HG03135 (cell line): ENCODE measurements at regions not wholly inside any gene's neighbourhood (a gene's known extent, or its start where the extent isn't known, plus 50 kb on each side); places are given as distances from the start of the nearest gene placed in this dataset.

ENCODE experiments used
- ATAC-seq: cut with Tn5 transposase; IDR thresholded peaks from one replicate; pipeline ENCODE4 v1.9.1; 2021; ENCODE audit warnings: mild to moderate bottlenecking, moderate library complexity; ENCODE audit not compliant: unreplicated experiment

DNA sequence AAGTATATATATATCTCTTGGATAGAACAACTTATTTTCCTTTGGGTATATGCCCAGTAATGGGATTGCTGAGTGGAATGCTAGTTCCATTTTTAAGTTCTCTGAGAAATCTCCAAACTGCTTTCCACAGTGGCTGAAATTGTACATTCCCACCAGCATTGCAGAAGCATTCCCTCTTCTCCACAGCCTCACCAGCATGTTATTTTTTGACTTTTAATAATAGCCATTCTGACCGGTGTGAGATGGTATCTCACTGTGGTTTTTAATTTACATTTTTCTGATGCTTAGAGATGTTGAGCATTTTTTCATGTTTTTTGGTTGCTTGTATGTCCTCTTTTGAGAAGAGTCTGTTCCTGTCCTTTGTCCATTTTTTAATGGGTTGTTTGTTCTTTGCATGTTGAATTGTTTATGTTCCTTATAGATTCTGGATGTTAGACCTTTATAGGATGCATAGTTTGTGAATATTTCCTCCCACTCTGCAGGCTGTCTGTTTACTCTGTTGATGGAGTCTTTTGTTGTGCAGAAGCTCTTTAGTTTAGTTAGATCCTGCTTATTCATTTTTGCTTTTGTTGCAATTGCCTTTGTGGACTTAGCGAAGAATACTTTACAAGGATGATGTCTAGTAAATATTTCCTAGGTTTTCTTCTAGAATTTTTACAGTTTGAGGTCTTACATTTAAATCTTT is 82.7 kb upstream of the NR2F2 start:
- no peak for ATAC-seq

DNA sequence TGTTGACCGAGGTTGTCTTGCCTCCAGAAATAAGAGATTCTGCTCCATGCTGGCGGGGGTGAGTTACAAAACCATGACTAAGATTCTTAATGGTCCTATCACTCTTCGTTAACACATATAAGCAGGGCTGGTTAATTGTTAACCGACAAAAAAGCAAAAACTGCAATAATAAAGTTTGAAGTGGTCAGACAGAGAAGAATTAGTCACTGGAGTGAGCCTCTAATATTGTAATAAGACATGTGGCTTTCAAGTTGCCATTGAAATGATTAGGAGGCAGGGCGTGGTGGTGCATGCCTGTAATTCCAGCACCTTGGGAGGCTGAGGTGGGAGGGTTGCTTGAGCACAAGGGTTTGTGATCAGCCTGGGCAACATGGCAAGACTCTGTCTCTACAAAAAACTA is 78.4 kb upstream of the NR2F2 start:
- no peak for ATAC-seq

DNA sequence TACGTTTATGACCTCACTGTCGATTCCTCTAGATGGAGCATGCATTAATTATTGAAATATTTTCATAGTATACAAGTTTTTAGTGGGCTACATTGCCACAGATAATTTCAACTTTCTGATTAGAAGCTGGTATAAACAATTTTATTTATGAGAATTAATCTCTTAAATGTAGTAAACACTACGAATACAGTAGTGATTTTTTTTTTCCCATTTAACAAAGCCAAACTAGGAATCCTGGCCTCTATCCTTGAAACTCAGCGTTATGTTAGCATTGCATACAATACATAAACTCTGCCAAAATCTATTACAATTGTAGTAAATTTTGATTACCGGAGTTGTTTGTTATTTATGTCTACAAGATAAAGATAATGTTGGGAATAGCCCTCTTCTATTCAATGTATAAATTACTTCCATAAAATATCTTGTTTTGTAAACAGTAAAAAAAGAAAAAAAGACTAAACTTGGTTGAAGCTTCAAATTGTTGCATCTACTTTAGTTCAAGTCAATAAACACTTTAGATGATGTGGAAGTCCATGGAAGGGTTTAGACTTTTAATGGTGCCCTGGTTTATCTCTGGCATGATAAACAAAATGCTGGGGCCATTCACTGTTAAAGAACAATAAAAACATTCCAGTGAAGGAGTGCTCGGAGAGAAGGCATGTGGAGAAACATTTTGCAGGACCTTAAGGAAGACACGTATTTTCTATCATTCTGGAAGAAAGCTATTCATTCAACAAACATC is 77.3 kb upstream of the NR2F2 start:
- no peak for ATAC-seq

DNA sequence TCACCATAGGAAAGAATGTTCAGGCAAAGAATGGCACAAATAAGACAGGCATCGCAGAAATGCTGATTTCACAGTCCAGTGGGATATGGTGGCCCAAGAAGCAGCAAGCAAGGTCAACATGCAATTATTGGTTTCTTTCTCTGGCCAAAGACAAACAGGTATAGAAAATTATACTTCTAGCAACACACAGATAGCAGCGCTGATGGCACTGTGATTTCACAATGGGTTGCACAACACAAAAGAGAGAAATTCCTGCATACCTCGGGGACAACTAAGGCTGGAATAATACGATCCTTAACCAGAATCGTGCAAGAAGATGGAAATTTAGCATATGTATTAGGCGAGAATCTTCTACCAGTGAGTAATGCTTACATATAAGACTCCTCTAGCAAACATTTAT is 76.3 kb upstream of the NR2F2 start:
- ATAC-seq: no peak

DNA sequence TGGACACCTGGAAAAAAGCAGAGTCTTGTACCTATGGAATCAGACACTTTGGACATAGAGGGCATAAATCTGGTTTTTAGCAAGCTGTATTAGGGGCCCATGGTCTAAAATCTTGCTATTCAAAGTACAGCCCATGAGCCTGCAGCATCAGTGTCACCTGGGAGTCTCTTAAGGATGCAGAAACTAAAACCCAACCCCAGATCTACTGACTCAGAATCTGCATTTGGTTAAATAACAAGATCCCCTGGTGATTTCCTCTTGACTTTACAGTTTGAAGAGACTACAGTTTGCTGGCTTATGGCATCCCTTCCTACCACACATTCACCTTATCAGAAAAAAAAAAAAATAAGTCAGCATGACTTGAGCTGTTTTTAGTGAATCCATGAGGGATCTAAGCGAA is 74.9 kb upstream of the NR2F2 start:
- ATAC-seq: no peak

DNA sequence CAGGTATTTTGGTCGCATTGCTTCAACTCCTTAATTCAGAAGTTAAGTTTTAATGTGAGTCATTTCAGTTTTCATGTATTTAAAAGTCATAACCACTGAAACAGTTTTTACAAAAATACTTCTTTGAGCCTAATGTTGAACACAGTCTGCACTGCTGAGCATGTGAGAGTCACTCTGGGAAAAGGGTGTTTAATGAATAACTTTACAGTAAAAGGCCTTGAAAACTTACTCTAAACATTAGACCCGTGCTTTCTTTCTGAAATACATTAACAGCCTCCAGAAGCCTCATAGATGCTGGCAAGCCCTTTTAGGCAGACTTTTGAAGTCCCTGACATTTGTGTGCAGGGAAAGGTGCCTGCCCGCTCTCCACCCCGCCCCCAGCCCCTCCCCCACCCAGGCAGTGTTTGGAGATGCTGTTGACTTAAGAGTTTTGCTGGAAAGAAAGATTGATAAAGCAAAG is 68.9 kb upstream of the NR2F2 start:
- ATAC-seq: peak; percentile 74

DNA sequence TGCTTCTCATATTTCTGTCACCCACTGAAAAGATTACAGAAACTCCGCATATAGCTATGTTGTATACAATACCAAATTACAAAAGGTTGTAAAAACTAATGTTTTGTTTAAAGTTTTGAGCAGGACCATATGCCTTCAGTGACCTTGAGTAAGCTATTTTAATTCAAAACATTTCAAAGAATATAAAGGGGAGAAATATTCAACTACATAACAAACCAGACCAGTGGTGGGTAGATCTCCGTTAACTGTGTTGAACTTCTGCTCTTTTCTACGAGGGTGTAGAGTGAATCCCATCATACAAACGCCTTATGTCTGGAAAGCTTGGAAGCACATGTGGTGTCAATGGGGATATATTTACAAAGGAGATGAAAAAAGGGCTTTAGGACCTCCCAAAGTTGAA is 68.4 kb upstream of the NR2F2 start:
- ATAC-seq: no peak

DNA sequence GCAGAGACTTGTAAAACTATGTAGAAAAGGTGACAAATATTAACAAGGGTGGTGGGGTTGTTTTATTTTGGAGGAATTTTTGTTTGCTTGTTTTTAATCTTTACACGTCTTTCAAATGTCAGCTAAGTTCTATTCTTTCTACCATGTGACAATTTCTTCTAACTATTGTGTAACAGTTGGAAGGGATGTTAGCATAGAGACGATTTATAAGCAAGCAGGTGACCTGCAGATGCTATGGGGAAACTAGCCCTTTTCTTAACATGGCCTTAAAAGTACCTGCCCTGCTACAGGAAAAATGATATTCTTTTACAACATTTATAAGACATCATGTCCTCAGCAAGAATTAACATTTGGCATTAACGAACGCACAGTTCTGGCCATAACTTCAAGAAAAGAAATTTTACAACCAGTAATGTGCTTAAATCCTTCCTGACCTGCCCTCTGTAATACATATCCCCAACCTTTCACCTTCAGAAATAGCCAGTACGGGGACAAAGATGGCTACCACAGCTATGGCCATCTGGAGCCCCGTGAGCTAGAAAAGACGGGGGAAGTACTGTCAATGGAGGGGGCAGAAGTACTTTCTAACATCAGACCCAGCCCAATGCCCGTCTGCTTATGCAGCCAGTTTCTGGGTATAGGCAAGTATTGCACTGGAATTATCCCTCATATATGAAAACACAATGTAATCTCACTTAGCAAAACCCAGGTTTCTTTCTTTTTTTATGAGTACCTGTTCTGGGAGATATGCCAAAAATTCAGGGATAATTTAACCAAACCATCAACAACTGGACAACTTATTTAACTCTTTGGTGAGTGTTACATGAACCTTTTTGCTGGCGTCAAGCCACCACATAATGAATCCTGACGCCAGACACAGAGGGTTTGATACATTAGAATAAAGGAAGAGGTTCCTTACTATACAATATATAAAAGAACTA is 67.7 kb upstream of the NR2F2 start:
- ATAC-seq: no peak

DNA sequence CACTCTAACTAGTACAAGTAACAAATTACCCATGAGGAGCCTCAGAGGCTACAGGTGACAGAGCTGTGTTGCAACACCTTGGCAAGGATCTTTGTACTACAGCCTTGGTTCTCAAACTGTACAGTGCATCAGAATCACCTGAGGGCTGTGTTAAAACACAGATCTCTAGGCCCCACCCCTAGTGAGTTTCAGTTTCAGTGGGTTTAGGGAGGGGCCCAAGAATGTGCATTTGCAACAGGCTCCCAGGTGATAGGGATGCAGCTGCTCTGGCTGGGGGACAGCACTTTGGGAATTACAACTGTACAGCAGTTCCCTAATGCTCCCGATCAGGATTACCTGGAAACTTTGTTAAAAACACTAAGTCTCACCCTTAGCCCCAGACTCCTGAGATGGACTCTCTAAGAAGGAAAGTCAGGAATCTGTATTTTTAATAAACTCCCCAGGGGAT is 66.1 kb upstream of the NR2F2 start:
- no peak for ATAC-seq

DNA sequence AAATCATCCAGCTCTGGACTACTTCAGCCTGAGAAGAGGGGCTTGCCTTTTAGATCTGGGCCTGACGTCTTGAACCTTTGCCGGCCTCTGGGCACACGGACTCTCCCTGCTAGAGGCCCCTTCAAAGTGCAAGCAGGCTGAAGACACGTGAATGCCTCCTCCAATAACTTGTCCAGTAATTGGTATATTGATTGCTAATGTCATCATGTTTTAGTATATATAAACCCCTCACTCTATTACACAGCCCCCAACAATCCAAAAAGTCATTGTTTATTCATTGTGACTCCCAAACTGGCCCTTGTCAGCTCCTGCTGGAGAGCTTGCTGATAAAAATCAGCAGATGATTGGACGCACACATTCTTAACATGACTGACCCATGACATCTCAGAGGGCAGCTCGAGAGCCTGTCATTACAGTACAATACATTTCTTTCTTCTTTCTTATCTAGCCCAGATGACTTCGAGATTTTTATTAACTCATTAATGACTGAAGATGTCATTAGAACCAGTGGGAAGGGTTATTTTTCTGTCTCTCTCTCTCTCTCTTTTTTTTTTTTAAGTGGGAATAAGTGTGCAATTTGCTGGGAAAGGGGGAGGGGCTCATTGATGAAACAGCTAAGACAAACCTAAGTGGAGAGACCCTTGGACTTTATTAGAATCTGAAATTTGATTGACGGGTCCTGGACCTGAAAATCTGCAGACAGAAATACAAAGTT is 65.5 kb upstream of the NR2F2 start:
- ATAC-seq: no peak

DNA sequence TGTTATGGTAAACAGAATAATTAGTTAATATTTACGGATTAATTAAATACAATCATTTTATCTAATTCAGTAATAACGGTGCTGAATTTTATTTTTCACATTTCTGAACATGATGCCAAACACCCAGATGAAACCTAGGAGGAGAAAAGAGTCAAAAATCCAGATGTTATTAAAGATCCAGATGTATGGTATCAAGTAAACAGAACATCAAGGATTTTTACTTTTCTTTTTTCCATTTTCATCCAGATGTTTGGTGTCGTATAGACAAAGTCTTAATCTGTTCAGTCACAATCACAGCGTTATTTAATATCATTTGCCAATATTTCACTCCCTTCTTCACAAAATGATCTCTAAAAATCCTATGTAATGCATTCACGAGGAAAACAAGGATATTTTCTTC is 64.0 kb upstream of the NR2F2 start:
- ATAC-seq: no peak

DNA sequence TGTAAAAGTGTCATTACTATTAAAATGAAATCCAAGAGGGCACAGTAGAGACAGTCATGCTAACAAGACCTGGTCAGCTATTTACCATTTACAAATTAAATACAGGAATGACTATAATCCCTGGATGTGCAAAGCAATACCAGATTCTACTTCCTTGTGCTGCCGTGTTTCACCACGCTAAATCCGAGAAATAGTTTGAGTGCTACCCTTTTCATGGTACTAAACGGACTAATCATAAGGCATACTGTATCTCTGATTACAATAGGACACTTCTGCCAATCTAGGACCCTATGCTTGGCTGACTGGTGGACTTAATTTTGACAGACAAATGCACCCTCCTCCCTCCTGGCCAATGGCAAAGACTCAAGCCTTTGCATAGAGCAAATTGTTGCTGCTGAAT is 63.0 kb upstream of the NR2F2 start:
- no peak for ATAC-seq

DNA sequence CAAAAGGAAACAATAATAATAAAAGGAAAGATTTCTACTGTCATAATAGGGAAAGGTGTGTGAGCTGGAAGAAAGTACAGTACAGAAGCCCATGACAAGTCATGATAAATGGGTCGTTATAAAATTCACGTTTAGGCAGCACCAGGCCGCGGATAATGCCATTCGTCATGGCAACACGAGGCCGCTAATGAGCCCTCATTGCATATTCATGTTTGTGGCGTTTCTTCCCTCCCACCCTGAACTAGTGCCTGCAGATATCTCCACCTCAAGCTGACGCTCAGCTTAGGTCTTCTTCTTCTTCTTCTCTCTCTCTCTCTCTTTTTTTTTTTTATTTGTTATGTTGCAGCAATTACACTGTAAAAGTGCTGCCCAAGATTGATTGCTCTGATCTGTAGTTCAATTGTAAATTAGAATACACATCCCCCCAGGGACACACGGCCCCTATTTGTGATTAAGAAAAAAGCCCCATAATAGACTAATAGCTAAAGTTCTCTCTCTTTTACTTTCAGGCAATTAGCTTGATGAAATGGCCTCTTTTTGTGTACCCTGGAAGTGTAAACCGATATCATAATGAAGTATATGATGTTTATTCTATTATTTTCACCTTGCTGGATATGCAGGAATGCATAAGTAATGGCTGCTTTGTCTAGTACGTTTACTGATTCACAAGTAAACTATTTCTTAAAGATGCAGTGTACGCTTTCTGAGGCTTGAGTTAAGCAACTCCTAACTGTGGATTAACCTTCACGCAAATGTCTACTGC is 61.9 kb upstream of the NR2F2 start:
- no peak for ATAC-seq

DNA sequence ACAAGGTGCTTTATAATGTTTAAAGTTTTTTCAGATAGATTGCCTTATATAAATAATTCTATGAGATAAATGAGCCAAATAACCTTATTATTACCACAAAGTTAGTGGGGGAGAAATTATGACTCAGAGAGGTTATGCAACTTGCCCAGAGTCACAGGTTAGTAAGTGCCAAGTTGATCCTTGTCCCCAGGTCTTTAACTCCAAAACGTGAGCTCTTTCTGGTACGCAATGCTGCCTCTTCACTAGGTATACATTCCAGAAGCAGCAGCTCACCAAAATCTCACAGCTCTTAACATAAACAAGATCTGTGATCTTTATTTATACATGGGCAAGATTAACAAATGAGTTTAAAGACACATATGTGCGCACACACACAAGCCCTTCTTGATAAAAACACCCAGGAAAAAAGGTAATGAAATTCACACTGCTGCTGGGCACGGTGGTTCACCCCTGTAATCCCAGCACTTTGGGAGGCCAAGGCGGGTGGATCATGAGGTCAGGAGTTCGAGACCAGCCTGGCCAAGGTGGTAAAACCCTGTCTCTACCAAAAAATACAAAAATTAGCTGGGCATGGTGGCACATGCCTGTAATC is 59.8 kb upstream of the NR2F2 start:
- ATAC-seq: no peak

DNA sequence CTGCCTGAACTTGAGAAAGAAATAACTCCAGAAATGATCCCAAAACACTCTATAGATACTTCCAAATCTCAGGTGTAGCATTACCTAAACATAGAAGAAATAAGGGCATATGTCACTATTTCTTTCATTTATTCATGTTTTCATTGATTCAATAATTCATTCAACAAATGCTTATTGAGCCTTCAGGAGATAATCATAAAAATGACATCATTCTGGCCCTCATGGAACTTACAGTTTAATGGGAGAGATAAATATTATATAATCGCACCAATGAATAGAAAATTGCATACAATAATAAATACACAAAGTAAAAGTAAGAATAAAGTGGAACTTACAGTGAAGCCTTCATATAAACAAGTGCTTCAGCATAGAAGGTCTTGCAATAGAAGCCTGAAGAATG is 58.1 kb upstream of the NR2F2 start:
- no peak for ATAC-seq

DNA sequence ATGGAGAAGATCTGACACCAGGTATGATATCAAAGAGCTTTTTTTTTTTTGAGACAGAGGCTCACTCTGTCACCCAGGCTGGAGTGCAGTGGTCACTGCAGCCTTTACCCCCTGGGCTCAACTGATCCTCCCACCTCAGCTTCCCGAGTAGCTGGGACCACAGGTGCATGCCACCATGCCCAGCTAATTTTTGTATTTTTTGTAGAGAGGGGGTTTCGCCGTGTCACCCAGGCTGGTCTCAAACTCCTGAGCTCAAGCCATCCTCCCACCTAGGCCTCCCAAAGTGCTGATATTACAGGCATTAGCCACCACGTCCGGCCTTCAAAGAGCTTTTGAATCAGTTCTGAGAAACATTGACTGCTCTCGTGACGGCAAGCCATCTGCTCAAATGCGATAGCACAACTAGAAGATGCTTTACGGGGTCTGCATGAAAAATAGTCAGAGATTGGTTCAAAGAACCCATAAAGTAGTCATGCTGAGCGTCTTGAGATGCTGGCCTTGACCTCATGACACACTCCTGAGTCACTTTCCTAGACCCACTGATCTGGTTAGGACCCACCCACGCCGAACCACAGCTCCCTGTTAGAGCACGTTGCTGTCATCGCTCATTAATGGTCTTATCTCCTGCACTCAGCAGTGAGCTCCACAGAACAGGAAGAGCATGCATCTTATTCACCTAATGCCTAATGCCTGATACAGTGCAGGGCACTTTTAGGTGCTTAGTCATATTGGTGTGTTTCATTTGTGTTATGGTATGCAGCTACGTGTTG is 57.0 kb upstream of the NR2F2 start:
- ATAC-seq: no peak

DNA sequence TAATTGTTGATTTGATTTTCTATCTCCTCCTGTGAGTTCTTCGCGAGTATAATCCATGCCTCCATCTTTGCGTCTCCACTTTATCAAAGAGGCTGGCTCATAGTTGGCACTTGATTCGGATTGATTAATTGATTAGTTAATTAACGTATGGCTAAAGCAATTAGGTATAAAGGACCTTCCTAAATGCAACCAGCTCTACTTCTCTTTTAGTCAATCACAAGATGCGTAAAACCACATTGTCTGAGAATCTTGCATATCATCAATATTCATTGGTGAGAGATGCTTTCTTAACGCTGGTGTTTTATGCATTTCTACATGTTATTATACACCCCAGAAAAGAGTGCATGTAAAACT is 56.4 kb upstream of the NR2F2 start:
- no peak for ATAC-seq

DNA sequence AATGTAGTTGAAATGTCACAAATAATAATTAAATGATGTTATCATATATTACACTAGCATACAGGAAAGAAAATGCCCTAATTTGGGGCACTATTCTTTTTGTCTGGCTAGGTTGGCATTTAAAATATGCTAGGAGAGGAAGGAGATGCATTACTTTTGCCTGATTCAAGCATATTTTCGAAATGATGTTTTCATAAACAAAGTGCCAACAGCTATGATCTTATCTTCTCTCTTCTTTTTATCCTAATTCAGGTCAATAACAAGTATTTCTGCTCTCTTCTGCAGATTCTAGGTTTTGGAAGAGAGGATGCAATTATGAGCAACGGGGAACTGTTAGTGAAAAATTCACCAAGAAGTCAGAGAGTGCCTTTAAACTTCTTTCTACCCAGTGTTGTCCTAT is 55.8 kb upstream of the NR2F2 start:
- ATAC-seq: no peak
